ENCODE measurements at regions not wholly inside any gene's neighbourhood (a gene's known extent, or its start where the extent isn't known, plus 50 kb on each side); places are given as distances from the start of the nearest gene placed in this dataset.

- H3K36me3 ChIP-seq (ENCODE audit: control insufficient read depth in 2 of 2, extremely low read depth in 1 of 2, insufficient read depth in 2 of 2, low read length in 2 of 2), result no peaks in the 10 kb centered on the region
- no peaks in the 10 kb centered on the region for H3K9me1 ChIP-seq (replicated peaks; ENCODE audit: control insufficient read depth, extremely low read depth, insufficient read depth, low read length)
- no peaks in the 10 kb centered on the region for H3K9me3 ChIP-seq (replicated peaks; ENCODE audit: control insufficient read depth, insufficient read depth, low read length)
- ChIA-PET POLR2A (no interaction called here), CTCF (interaction anchor here (1.0 kb wide), 1 partner anchor 40 kb away, joined by 3 read pairs; no protein-coding TSS in a partner anchor)
- no peaks in the 10 kb centered on the region for H3K27me3 ChIP-seq (ENCODE audit: control insufficient read depth in 2 of 2, insufficient read depth in 2 of 2, low read length in 2 of 2)
- DNase-seq (ENCODE audit: low read depth, low spot score) (no peak), FAIRE-seq (no peak)
- no peaks in the 10 kb centered on the region for H3K79me2 ChIP-seq (ENCODE audit: control insufficient read depth, insufficient read depth, low read length)
- no peak overlapping the region for H3K4me3 ChIP-seq (replicated peaks in 1 of 3; ENCODE audit: insufficient read depth in 1 of 3, low read depth in 1 of 3, low read length in 3 of 3)
- H3K4me2 ChIP-seq (ENCODE audit: insufficient read depth, low read length), result no peak overlapping the region
- intact Hi-C loops (cut with micrococcal nuclease), result no loop called here
- H3K9ac ChIP-seq (replicated peaks; ENCODE audit: extremely low read depth, insufficient read depth, low read length), result no peak overlapping the region
- no peaks in the 10 kb centered on the region for H4K20me1 ChIP-seq (replicated peaks; ENCODE audit: control insufficient read depth, extremely low read depth, insufficient read depth, low read length)
- TF ChIP-seq MYC (IDR thresholded peaks at IDR 0.05; ENCODE audit: low read depth, low read length) (no peak), CTCF (IDR thresholded peaks at IDR 0.05; ENCODE audit: extremely low read depth in 1 of 2, insufficient read depth in 1 of 2, low read depth in 1 of 2, low read length in 2 of 2) (no peak), POLR2A (IDR thresholded peaks at IDR 0.05; ENCODE audit: low read depth, low read length) (no peak), POLR2AphosphoS5 (IDR thresholded peaks at IDR 0.05; ENCODE audit: insufficient read depth, low read depth, low read length) (no peak), EZH2 (IDR thresholded peaks at IDR 0.05; ENCODE audit: borderline replicate concordance, low read depth, low read length, severe bottlenecking) (no peak), FOS (IDR thresholded peaks at IDR 0.05; ENCODE audit: borderline replicate concordance, insufficient read depth, low read length) (no peak), JUN (IDR thresholded peaks at IDR 0.05; ENCODE audit: borderline replicate concordance, insufficient read depth, insufficient read length, low read depth) (no peak), GATA2 (IDR thresholded peaks at IDR 0.05; ENCODE audit: insufficient read depth, insufficient read length, low read depth, low read length) (no peak)
- TF ChIP-seq, protein P1, sequence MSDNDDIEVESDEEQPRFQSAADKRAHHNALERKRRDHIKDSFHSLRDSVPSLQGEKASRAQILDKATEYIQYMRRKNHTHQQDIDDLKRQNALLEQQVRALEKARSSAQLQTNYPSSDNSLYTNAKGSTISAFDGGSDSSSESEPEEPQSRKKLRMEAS (IDR thresholded peaks at IDR 0.05; ENCODE audit: insufficient read depth, insufficient read length), result no peak
- dilution Hi-C loops (cut with MboI; ENCODE audit: extremely low pct_ligation_motif_present, low sequenced_read_pairs), result no loop called here
- BruUV-seq (replicated peaks), result no TSS peak
- H3K27ac ChIP-seq (ENCODE audit: insufficient read depth, low read depth, low read length), result no peak overlapping the region
- no peak overlapping the region for H2AFZ ChIP-seq (ENCODE audit: low read depth, low read length)
- no peaks in the 10 kb centered on the region for H3K4me1 ChIP-seq (ENCODE audit: control insufficient read depth, extremely low read depth, insufficient read depth, low read length)
These were observed 148.9 kb upstream of the UBE2E1 start for GRCh38 chr3:23656821-23657220.

Measured in endothelial cell of umbilical vein (primary cell).